Thyroid gland (tissue), 4 donors: ENCODE measurements at regions not wholly inside any gene's neighbourhood (a gene's known extent, or its start where the extent isn't known, plus 50 kb on each side); places are given as distances from the start of the nearest gene placed in this dataset.

Experiments used
- POLR2A ChIP-seq, 2 donors: fragments of 450-650 bp; IDR thresholded peaks; one replicate each; pipeline ENCODE4 v1.6.1; 2017; ENCODE audit warnings: antibody characterized with exemption in 2 of 2, mild to moderate bottlenecking in 2 of 2, moderate library complexity in 1 of 2
- TF ChIP-seq, protein P1 (sequence below), 6 experiments: fragments of 200-600 bp in 3 of 6; fragments of 450-650 bp in 3 of 6; sonication (generic) in 3 of 6; IDR thresholded peaks; one replicate each; pipeline ENCODE4 v1.5.1; 2016 to 2019; ENCODE audit warnings: antibody characterized with exemption in 6 of 6, mild to moderate bottlenecking in 2 of 6, inconsistent platforms in 1 of 6, moderate library complexity in 1 of 6

DNA sequence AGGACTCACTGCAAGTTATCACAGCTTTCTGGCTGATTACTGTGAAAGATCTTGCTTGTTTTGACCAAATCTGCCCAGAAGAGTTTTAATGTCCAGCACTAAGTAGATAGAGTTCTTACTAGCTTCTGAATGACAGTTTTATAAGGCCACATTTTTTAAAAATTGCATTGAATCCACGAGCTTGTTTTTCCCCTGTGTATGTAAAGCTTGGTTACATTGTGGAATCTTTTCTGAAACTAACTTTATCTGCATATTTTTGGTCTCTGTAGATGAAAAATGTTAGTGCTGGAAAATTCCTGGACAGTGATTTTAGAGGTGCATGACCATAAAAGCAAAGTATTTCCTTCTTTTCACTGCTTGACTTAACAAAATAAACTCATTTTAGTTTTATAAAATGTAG, 650.3 kb upstream of the FAM241A start:
- TF ChIP-seq, protein P1, sequence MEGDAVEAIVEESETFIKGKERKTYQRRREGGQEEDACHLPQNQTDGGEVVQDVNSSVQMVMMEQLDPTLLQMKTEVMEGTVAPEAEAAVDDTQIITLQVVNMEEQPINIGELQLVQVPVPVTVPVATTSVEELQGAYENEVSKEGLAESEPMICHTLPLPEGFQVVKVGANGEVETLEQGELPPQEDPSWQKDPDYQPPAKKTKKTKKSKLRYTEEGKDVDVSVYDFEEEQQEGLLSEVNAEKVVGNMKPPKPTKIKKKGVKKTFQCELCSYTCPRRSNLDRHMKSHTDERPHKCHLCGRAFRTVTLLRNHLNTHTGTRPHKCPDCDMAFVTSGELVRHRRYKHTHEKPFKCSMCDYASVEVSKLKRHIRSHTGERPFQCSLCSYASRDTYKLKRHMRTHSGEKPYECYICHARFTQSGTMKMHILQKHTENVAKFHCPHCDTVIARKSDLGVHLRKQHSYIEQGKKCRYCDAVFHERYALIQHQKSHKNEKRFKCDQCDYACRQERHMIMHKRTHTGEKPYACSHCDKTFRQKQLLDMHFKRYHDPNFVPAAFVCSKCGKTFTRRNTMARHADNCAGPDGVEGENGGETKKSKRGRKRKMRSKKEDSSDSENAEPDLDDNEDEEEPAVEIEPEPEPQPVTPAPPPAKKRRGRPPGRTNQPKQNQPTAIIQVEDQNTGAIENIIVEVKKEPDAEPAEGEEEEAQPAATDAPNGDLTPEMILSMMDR (IDR thresholded peaks at IDR 0.05) = no peak
- no peak for TF ChIP-seq POLR2A (IDR thresholded peaks at IDR 0.05)
